Peyer's patch (tissue), 4 donors: ENCODE measurements at regions not wholly inside any gene's neighbourhood (a gene's known extent, or its start where the extent isn't known, plus 50 kb on each side); places are given as distances from the start of the nearest gene placed in this dataset.

ENCODE experiments used
- DNase-seq, 3 donors: peaks; one replicate each; pipeline ENCODE4 v3.0.0-alpha.2; 2017 to 2019
- H3K27ac ChIP-seq, 4 donors: fragments of 200-600 bp; sonication (generic); one replicate each; pipeline ENCODE4 v1.5.1; 2016 to 2019
- H3K27me3 ChIP-seq, 2 donors: fragments of 200-600 bp; sonication (generic); one replicate each; pipeline ENCODE4 v1.5.1; 2019
- H3K36me3 ChIP-seq, 3 donors: fragments of 200-600 bp; sonication (generic); one replicate each; pipeline ENCODE4 v1.5.1; 2016 to 2019
- H3K4me1 ChIP-seq, 4 donors: fragments of 200-600 bp; sonication (generic); one replicate each; pipeline ENCODE4 v1.5.1; 2016 to 2019
- H3K4me3 ChIP-seq, 4 donors: fragments of 200-600 bp; sonication (generic); 1 replicate in 3 of 4; 2 replicates in 1 of 4; pipeline ENCODE4 v1.5.1; 2016 to 2019; ENCODE audit warnings: mild to moderate bottlenecking in 1 of 4
- H3K9me3 ChIP-seq, 4 donors: fragments of 200-600 bp; sonication (generic); one replicate each; pipeline ENCODE4 v1.5.1; 2016 to 2019; ENCODE audit warnings: mild to moderate bottlenecking in 1 of 4
- POLR2A ChIP-seq, 2 donors: fragments of 450-650 bp; IDR thresholded peaks; one replicate each; pipeline ENCODE4 v1.5.1; 2017; ENCODE audit warnings: antibody characterized with exemption in 2 of 2, mild to moderate bottlenecking in 2 of 2, moderate library complexity in 2 of 2
- TF ChIP-seq, protein P1 (sequence below), 6 experiments: fragments of 450-650 bp in 4 of 6; fragments of 200-600 bp in 2 of 6; sonication (generic) in 1 of 6; IDR thresholded peaks; one replicate each; pipeline ENCODE4 v1.5.1; 2017 to 2019; ENCODE audit warnings: antibody characterized with exemption in 6 of 6, mild to moderate bottlenecking in 3 of 6, moderate library complexity in 1 of 6

DNA sequence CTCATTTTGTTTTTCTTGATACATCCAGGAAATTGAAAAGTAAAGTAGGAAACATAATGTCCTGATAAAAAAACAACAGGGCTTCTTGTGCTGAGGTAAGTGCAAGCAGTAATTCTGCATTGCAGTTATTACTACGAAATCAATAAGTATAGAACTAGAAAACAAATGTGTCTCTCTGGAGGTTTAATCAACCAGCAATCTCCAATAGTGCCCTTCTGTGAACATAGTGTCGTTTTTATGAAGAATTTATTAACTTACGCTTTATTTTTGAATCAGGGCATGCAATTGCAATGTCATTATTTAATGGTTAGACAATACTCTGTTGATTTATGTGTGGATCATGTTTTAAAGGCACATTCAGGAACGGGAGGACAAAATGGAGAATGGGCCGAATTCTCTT lies 494.1 kb upstream of the NOVA1 start:
- DNase-seq = no peak
- TF ChIP-seq, protein P1, sequence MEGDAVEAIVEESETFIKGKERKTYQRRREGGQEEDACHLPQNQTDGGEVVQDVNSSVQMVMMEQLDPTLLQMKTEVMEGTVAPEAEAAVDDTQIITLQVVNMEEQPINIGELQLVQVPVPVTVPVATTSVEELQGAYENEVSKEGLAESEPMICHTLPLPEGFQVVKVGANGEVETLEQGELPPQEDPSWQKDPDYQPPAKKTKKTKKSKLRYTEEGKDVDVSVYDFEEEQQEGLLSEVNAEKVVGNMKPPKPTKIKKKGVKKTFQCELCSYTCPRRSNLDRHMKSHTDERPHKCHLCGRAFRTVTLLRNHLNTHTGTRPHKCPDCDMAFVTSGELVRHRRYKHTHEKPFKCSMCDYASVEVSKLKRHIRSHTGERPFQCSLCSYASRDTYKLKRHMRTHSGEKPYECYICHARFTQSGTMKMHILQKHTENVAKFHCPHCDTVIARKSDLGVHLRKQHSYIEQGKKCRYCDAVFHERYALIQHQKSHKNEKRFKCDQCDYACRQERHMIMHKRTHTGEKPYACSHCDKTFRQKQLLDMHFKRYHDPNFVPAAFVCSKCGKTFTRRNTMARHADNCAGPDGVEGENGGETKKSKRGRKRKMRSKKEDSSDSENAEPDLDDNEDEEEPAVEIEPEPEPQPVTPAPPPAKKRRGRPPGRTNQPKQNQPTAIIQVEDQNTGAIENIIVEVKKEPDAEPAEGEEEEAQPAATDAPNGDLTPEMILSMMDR (IDR thresholded peaks at IDR 0.05) = no peak
- no peak for TF ChIP-seq POLR2A (IDR thresholded peaks at IDR 0.05)

GRCh38 chr14:27096091-27096490 lies 498.3 kb upstream of the NOVA1 start:
- TF ChIP-seq, protein P1 (IDR thresholded peaks at IDR 0.05) = no peak
- H3K4me3 ChIP-seq = no peak overlapping the region
- DNase-seq = no peak
- H3K27ac ChIP-seq = no peak overlapping the region
- H3K27me3 ChIP-seq = no peaks in the 10 kb centered on the region
- H3K36me3 ChIP-seq = no peaks in the 10 kb centered on the region
- no peaks in the 10 kb centered on the region for H3K4me1 ChIP-seq
- H3K9me3 ChIP-seq = no peaks in the 10 kb centered on the region

More for the DNA sequence above, 494.1 kb upstream of the NOVA1 start:
- no peak overlapping the region for H3K27ac ChIP-seq
- H3K36me3 ChIP-seq = no peaks in the 10 kb centered on the region
- no peaks in the 10 kb centered on the region for H3K4me1 ChIP-seq
- no peaks in the 10 kb centered on the region for H3K9me3 ChIP-seq
- no peak overlapping the region for H3K4me3 ChIP-seq
- H3K27me3 ChIP-seq = no peaks in the 10 kb centered on the region

GRCh38 chr14:27098451-27098850 lies 500.6 kb upstream of the NOVA1 start:
- TF ChIP-seq, protein P1 (IDR thresholded peaks at IDR 0.05) = no peak
- TF ChIP-seq POLR2A (IDR thresholded peaks at IDR 0.05) = no peak
- no peak for DNase-seq

DNA sequence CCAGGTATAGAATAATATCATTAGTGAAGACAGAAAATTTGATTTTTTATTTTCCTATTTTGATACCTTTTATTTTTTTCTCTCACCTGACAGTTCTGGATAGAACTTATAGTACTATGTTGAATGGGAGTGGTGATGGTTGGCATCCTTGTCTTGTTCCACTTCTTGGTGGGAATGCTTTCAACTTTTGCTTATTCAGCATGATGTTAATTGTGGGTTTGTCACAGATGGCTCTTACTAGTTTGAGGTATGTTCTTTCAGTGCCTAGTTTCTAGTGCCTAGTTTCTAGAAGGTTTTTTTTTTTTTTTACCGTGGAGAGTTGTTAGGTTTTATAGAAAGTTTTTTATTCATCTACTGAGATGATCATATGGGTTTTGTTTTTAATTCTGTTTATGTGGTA lies 516.3 kb upstream of the NOVA1 start:
- no peak overlapping the region for H3K4me3 ChIP-seq
- TF ChIP-seq, protein P1 (IDR thresholded peaks at IDR 0.05) = no peak
- no peak for TF ChIP-seq POLR2A (IDR thresholded peaks at IDR 0.05)
- H3K27me3 ChIP-seq = no peaks in the 10 kb centered on the region
- H3K9me3 ChIP-seq = no peaks in the 10 kb centered on the region
- H3K36me3 ChIP-seq = no peaks in the 10 kb centered on the region
- no peak for DNase-seq
- H3K4me1 ChIP-seq = no peaks in the 10 kb centered on the region
- no peak overlapping the region for H3K27ac ChIP-seq

More at GRCh38 chr14:27098451-27098850, 500.6 kb upstream of the NOVA1 start:
- Histone ChIP-seq H3K4me3 (no peak overlapping the region), H3K4me1 (no peaks in the 10 kb centered on the region), H3K36me3 (no peaks in the 10 kb centered on the region), H3K27me3 (no peaks in the 10 kb centered on the region), H3K9me3 (no peaks in the 10 kb centered on the region), H3K27ac (no peak overlapping the region)

DNA sequence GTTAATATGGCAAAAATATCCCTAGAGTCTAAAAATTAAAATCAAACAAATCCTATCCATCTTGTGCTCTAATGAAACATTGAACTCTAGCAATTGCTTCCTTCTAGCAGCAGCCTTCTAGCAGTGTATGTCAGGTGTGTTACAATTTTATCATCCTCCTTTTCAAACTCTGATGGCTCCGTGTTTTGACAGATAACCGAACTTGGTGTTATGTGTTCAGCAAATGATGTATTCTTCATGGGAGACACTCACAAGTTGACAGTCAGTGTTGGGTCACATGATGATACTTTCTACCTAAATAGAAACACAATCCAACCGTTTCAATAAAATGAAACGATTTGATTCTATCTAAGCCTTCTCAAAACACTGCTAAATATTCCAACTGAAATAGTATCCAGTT lies 525.3 kb upstream of the NOVA1 start:
- Histone ChIP-seq H3K4me1 (no peaks in the 10 kb centered on the region), H3K4me3 (no peak overlapping the region), H3K27ac (no peak overlapping the region), H3K9me3 (peaks cover 0 to 4% (median 0%) of the 10 kb centered on the region in 4 donors), H3K36me3 (no peaks in the 10 kb centered on the region), H3K27me3 (no peaks in the 10 kb centered on the region)
- no peak for TF ChIP-seq POLR2A (IDR thresholded peaks at IDR 0.05)
- TF ChIP-seq, protein P1 (IDR thresholded peaks at IDR 0.05) = no peak
- no peak for DNase-seq

DNA sequence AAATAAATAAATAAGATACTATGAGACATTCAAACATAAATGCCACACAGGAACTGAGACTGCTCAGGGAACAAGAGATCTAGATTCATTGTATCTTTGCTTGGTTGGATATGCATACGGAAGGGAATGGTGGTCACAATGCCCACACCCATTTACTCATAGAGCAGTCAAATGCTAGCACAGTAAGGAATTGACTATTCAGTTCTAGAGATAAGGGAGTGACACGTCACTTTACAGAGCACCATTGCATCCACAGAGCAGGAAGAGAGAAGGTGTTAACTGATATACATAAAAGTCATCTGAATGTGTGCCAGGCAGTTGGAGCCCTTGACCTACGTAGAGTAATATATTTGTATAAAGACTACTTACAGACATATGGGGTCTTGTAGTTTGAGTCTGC lies 530.0 kb upstream of the NOVA1 start:
- H3K27ac ChIP-seq = no peak overlapping the region
- H3K36me3 ChIP-seq = no peaks in the 10 kb centered on the region
- no peaks in the 10 kb centered on the region for H3K27me3 ChIP-seq
- no peaks in the 10 kb centered on the region for H3K4me1 ChIP-seq
- no peak for DNase-seq
- TF ChIP-seq, protein P1 (IDR thresholded peaks at IDR 0.05) = no peak
- no peak for TF ChIP-seq POLR2A (IDR thresholded peaks at IDR 0.05)
- no peak overlapping the region for H3K4me3 ChIP-seq
- H3K9me3 ChIP-seq = no peaks in the 10 kb centered on the region
